GM12878 (cell line): ENCODE measurements at regions not wholly inside any gene's neighbourhood (a gene's known extent, or its start where the extent isn't known, plus 50 kb on each side); places are given as distances from the start of the nearest gene placed in this dataset.

ENCODE experiments used
- ATAC-seq: fragments of 200-7000 bp; cut with Tn5 transposase; 3 replicates; pipeline ENCODE4 v1.9.1; 2020; ENCODE audit warnings: mild to moderate bottlenecking, moderate library complexity
- BruUV-seq: library from RNA; stranded (reverse); fragments of 400-500 nt; replicated peaks from 2 replicates; lab custom pipeline; 2021; lab: Mats Ljungman, UMichigan
- CTCF ChIA-PET: fragments of 300-600 bp; sonication (Branson Sonifier 250); formaldehyde crosslinking; extraction: SDS; loops from one replicate; lab custom pipeline; 2021; ENCODE audit warnings: inconsistent platforms; lab: Yijun Ruan, JAX
- POLR2A ChIA-PET: fragments of 350-600 bp; formaldehyde crosslinking; extraction: SDS; loops from one replicate; lab custom pipeline; 2021; ENCODE audit warnings: inconsistent platforms; lab: Charles Lee
- RAD21 ChIA-PET: fragments of 300-600 bp; sonication (Branson Sonifier 250); formaldehyde crosslinking; loops from one replicate; lab custom pipeline; 2023; ENCODE audit warnings: antibody characterized with exemption; ENCODE audit not compliant: unreplicated experiment; lab: Charles Lee
- SMC1A ChIA-PET: fragments of 300-600 bp; sonication (Branson Sonifier 250); formaldehyde crosslinking; loops from one replicate; lab custom pipeline; 2023; ENCODE audit not compliant: unreplicated experiment, uncharacterized antibody; lab: Charles Lee
- DNase-seq: peaks from one replicate; pipeline ENCODE4 v3.0.0-alpha.2; 2011; ENCODE audit warnings: low read depth, low spot score
- FAIRE-seq: peaks from 3 replicates; lab custom pipeline; 2011; peaks lifted over from hg19 to GRCh38; lab: Jason Lieb, UNC
- H2AFZ ChIP-seq: 2 replicates; pipeline ENCODE4 v1.6.0; 2011; ENCODE audit warnings: low read depth, low read length, control low read depth; ENCODE audit not compliant: control insufficient read depth
- H3K27ac ChIP-seq: 2 replicates; pipeline ENCODE4 v1.5.1; 2011; ENCODE audit warnings: control low read depth; ENCODE audit not compliant: control insufficient read depth, insufficient read depth
- H3K27me3 ChIP-seq, 2 experiments: replicated peaks in 1 of 2; 2 replicates each; pipeline versions ENCODE4 v1.6.0 to v1.6.1; 2011; ENCODE audit warnings: low read length in 1 of 2; ENCODE audit not compliant: control insufficient read depth in 2 of 2, insufficient read depth in 2 of 2
- H3K36me3 ChIP-seq, 2 experiments: 2 replicates each; pipeline ENCODE4 v1.5.1; 2011; ENCODE audit warnings: low read length in 1 of 2; ENCODE audit not compliant: control insufficient read depth in 2 of 2, insufficient read depth in 2 of 2
- H3K4me1 ChIP-seq: 2 replicates; pipeline ENCODE4 v1.6.1; 2011; ENCODE audit warnings: mild to moderate bottlenecking, low read length, moderate library complexity, mixed read lengths; ENCODE audit not compliant: control insufficient read depth, insufficient read depth
- H3K4me2 ChIP-seq: 2 replicates; pipeline ENCODE4 v1.6.0; 2011; ENCODE audit warnings: control low read depth; ENCODE audit not compliant: control insufficient read depth, insufficient read depth
- H3K4me3 ChIP-seq: fragments of 200-600 bp; sonication (generic); 2 replicates; pipeline ENCODE4 v1.5.1; 2016
- H3K79me2 ChIP-seq: 2 replicates; pipeline ENCODE4 v1.6.0; 2011; ENCODE audit warnings: low read length; ENCODE audit not compliant: control insufficient read depth, insufficient read depth
- H3K9ac ChIP-seq: 2 replicates; pipeline ENCODE4 v1.8.0; 2011; ENCODE audit warnings: low read length, control low read depth, mixed read lengths; ENCODE audit not compliant: control insufficient read depth, insufficient read depth
- H3K9me3 ChIP-seq: replicated peaks from 3 replicates; pipeline ENCODE4 v1.5.1; 2011; ENCODE audit warnings: mild to moderate bottlenecking, low read length; ENCODE audit not compliant: control insufficient read depth, insufficient read depth
- H4K20me1 ChIP-seq: 2 replicates; pipeline ENCODE4 v1.6.0; 2011; ENCODE audit not compliant: control insufficient read depth, insufficient read depth
- CBFB ChIP-seq: IDR thresholded peaks from 2 replicates; pipeline ENCODE4 v1.6.1; 2016; ENCODE audit warnings: antibody characterized with exemption, low read depth
- EED ChIP-seq: sonication (generic); IDR thresholded peaks from 2 replicates; pipeline ENCODE4 v1.6.1; 2016; ENCODE audit warnings: antibody characterized with exemption, low read depth
- EP300 ChIP-seq, 2 experiments: fragments of 150-350 bp in 1 of 2; IDR thresholded peaks; 2 replicates each; pipeline ENCODE4 v1.6.1; 2011 to 2012; ENCODE audit warnings: low read depth in 2 of 2, low read length in 2 of 2, borderline replicate concordance in 1 of 2, improper control_type of control experiment in 1 of 2, inconsistent platforms in 1 of 2; ENCODE audit not compliant: control insufficient read depth in 1 of 2
- ETV6 ChIP-seq, 2 experiments: fragments of 450-650 bp in 1 of 2; IDR thresholded peaks in 1 of 2; conservative IDR thresholded peaks in 1 of 2; 2 replicates each; pipeline ENCODE4 v1.6.1; 2014; ENCODE audit warnings: antibody characterized with exemption in 1 of 2, borderline replicate concordance in 1 of 2, low read depth in 1 of 2, mild to moderate bottlenecking in 1 of 2, moderate library complexity in 1 of 2
- GABPA ChIP-seq: IDR thresholded peaks from 2 replicates; pipeline ENCODE4 v1.6.1; 2014; ENCODE audit warnings: antibody characterized with exemption, low read depth, mild to moderate bottlenecking, inconsistent platforms
- JUND ChIP-seq: IDR thresholded peaks from 2 replicates; pipeline ENCODE4 v1.6.1; 2012; ENCODE audit warnings: low read depth, mild to moderate bottlenecking, low read length, improper control_type of control experiment, moderate library complexity
- MYC ChIP-seq: IDR thresholded peaks from 2 replicates; pipeline ENCODE4 v1.6.1; 2011; ENCODE audit warnings: mild to moderate bottlenecking, low read length, moderate library complexity, inconsistent platforms; ENCODE audit not compliant: insufficient read depth, insufficient replicate concordance, insufficient read length, severe bottlenecking
- STAT3 ChIP-seq: IDR thresholded peaks from 2 replicates; pipeline ENCODE4 v1.6.1; 2011; ENCODE audit warnings: low read depth, low read length, improper control_type of control experiment
- WGBS: methylation state at CpG from one replicate; pipeline ENCODE4 v1.1.6; 2016; ENCODE audit warnings: low lambda C conversion rate; ENCODE audit not compliant: insufficient replicate concordance, insufficient coverage; ENCODE audit errors: missing lambda C conversion rate; 5-methylcytosine and 5-hydroxymethylcytosine counted together
- in situ Hi-C: fragments of 300-500 bp; cut with MboI; formaldehyde crosslinking; loops from 9 replicates; pipeline ENCODE4 v1.14.3; 2018; ENCODE audit warnings: mixed read lengths
- intact Hi-C: fragments of 100-400 bp; cut with micrococcal nuclease; formaldehyde crosslinking; loops from one replicate; pipeline ENCODE4 v1.14.2; 2022; ENCODE audit not compliant: unreplicated experiment
- TF ChIP-seq, protein P1 (sequence below): fragments of 450-650 bp; IDR thresholded peaks from 2 replicates; pipeline ENCODE4 v1.6.1; 2016; ENCODE audit warnings: mild to moderate bottlenecking, moderate library complexity, borderline replicate concordance
- TF ChIP-seq, protein P2 (sequence below): fragments of 450-650 bp; IDR thresholded peaks from 2 replicates; pipeline ENCODE4 v1.6.1; 2016; ENCODE audit warnings: mild to moderate bottlenecking

DNA sequence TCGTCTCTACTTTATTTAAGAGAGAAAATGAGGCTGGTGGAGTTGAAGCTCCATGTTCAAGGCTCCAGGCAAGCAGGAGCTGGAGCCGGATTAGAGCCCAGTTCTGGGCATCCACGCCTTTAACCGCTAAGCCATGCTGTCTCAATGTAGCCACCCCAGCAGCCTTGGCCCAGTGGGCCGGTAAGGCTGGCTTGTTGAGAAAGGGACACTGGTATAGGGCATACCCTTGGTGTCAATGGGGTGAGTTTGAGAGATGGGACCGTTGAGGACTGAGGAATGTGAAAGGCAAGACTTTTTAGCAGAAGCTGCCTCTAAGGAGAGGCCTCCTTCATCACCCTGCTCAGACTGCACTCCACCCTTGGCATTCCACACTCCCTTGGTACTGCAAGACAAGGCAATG, 147.4 kb downstream of the CYLD start:
- H3K79me2 ChIP-seq = no peaks in the 10 kb centered on the region
- 21% methylated on average over 6 of the region's 6 CpGs for WGBS
- TF ChIP-seq STAT3 (no peak), EED (no peak), ETV6 (conservative IDR thresholded peaks at IDR 0.05 in 1 of 2, IDR thresholded peaks at IDR 0.05 in 1 of 2; ENCODE audit: borderline replicate concordance in 1 of 2, low read depth in 1 of 2) (no peak), MYC (no peak), JUND (no peak), CBFB (no peak), GABPA (no peak), EP300 (IDR thresholded peaks at IDR 0.05; ENCODE audit: borderline replicate concordance in 1 of 2, control insufficient read depth in 1 of 2, low read depth in 2 of 2, low read length in 2 of 2) (no peak)
- TF ChIP-seq, protein P1, sequence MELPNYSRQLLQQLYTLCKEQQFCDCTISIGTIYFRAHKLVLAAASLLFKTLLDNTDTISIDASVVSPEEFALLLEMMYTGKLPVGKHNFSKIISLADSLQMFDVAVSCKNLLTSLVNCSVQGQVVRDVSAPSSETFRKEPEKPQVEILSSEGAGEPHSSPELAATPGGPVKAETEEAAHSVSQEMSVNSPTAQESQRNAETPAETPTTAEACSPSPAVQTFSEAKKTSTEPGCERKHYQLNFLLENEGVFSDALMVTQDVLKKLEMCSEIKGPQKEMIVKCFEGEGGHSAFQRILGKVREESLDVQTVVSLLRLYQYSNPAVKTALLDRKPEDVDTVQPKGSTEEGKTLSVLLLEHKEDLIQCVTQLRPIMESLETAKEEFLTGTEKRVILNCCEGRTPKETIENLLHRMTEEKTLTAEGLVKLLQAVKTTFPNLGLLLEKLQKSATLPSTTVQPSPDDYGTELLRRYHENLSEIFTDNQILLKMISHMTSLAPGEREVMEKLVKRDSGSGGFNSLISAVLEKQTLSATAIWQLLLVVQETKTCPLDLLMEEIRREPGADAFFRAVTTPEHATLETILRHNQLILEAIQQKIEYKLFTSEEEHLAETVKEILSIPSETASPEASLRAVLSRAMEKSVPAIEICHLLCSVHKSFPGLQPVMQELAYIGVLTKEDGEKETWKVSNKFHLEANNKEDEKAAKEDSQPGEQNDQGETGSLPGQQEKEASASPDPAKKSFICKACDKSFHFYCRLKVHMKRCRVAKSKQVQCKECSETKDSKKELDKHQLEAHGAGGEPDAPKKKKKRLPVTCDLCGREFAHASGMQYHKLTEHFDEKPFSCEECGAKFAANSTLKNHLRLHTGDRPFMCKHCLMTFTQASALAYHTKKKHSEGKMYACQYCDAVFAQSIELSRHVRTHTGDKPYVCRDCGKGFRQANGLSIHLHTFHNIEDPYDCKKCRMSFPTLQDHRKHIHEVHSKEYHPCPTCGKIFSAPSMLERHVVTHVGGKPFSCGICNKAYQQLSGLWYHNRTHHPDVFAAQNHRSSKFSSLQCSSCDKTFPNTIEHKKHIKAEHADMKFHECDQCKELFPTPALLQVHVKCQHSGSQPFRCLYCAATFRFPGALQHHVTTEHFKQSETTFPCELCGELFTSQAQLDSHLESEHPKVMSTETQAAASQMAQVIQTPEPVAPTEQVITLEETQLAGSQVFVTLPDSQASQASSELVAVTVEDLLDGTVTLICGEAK = no peak
- TF ChIP-seq, protein P2, sequence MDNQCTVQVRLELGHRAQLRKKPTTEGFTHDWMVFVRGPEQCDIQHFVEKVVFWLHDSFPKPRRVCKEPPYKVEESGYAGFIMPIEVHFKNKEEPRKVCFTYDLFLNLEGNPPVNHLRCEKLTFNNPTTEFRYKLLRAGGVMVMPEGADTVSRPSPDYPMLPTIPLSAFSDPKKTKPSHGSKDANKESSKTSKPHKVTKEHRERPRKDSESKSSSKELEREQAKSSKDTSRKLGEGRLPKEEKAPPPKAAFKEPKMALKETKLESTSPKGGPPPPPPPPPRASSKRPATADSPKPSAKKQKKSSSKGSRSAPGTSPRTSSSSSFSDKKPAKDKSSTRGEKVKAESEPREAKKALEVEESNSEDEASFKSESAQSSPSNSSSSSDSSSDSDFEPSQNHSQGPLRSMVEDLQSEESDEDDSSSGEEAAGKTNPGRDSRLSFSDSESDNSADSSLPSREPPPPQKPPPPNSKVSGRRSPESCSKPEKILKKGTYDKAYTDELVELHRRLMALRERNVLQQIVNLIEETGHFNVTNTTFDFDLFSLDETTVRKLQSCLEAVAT = no peak
- ATAC-seq (no peak), FAIRE-seq (no peak), DNase-seq (no peak)
- no peak overlapping the region for H3K4me3 ChIP-seq
- H3K36me3 ChIP-seq = no peaks in the 10 kb centered on the region
- no peak overlapping the region for H3K27ac ChIP-seq
- intact Hi-C loops (loop anchor here (10.0 kb wide), 1 partner anchor 56 kb away; no protein-coding TSS in a partner anchor), in situ Hi-C loops (no loop called here)
- H3K9me3 ChIP-seq = no peaks in the 10 kb centered on the region
- H3K9ac ChIP-seq = no peak overlapping the region
- ChIA-PET SMC1A (no interaction called here), POLR2A (no interaction called here), CTCF (no interaction called here), RAD21 (no interaction called here)
- H3K4me2 ChIP-seq = no peak overlapping the region
- H3K27me3 ChIP-seq = no peaks in the 10 kb centered on the region; a peak in 1 of 4 replicates
- no peaks in the 10 kb centered on the region for H4K20me1 ChIP-seq
- BruUV-seq = no TSS peak
- no peaks in the 10 kb centered on the region for H3K4me1 ChIP-seq
- H2AFZ ChIP-seq = no peak overlapping the region
